GM19025 (cell line): ENCODE measurements at regions not wholly inside any gene's neighbourhood (a gene's known extent, or its start where the extent isn't known, plus 50 kb on each side); places are given as distances from the start of the nearest gene placed in this dataset.
"Not testable (repeated sequence)": the region's sequence is repeated elsewhere in the genome, so short reads cannot be mapped to it uniquely, and the experiment has no call there.

Experiments
- ATAC-seq: cut with Tn5 transposase; IDR thresholded peaks from one replicate; pipeline ENCODE4 v1.9.1; 2021; ENCODE audit warnings: mild to moderate bottlenecking, low read depth, moderate library complexity; ENCODE audit not compliant: unreplicated experiment

DNA sequence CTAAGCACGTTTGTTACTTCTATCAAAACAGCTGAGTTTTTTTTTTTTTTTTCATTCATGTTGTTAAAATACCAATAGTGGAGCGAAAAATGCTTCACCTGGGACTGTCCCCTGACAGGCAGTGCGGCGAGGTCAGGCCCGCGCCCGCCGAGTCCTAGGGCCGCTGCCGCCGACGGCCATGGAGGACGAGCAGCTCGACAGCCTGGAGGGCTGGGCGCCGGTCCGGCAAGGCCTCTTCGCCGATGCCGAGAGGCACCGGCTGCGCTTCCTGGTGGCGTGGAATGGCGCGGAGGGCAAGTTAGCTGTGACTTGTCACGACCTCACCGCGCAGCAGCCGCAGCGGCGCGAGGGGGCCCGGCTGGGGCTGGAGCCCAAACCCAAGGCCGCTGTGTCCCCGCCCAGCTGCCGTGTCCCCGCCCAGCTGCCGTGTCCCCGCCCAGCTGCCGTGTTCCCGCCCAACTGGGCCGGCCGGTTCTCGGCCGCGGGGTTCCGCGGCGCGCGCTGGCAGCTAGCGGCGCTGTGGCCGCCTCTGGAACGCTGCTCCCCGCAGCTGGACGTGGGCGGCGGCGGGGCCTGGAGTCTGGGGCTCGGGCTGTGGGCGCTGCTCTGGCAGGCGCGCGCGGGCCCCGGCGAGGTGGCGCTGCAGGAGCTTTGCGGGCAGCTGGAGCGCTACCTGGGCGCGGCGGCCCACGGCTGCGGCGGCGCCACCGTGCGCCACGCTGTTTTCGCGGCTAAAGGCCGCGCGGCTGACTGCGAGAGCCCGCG is 56.7 kb upstream of the GOLGA8R start:
- ATAC-seq = peak; percentile 85

DNA sequence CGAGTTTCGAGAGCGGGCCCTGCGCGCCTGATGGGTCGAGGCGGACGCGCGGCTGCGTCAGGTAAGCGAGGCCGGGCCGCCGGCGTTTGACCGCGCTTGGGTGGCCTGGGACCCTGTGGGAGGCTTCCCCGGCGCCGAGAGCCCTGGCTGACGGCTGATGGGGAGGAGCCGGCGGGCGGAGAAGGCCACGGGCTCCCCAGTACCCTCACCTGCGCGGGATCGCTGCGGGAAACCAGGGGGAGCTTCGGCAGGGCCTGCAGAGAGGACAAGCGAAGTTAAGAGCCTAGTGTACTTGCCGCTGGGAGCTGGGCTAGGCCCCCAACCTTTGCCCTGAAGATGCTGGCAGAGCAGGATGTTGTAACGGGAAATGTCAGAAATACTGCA is 57.3 kb upstream of the GOLGA8R start:
- not testable (repeated sequence) for ATAC-seq

DNA sequence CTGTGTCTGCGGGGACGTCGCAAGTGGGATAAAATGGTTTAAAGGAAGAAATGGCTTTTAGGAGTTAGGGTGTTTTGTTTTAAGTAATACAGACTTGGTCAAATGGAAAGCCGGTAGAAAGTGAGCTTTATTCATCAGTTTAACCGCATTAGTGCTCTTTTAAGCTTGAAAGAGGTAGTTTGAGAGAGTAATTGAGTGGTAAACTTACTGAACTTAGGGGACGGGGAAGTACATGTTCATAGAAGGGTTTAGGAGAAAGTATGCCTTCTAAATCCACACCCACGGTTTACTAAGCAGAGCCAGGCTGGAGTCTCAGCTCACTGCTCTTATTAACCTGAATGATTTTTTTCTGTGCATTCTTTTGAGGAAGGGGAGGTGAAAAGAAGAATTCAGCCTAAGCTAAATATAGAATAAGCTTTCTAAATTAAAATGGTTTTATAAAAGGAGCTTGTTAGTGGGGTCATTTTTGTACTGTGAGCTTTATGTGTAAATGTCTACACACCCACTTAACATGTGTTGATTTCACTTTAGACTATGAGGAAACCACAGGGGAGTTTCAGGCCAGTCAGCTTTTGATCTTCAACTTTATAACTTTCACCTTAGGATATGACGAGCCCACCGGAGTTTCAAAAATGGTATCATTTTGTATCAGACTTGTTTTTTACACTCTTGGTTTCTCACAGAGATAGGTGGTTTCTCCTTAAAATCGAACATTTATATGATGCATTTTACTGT is 57.9 kb upstream of the GOLGA8R start:
- ATAC-seq = not testable (repeated sequence)

DNA sequence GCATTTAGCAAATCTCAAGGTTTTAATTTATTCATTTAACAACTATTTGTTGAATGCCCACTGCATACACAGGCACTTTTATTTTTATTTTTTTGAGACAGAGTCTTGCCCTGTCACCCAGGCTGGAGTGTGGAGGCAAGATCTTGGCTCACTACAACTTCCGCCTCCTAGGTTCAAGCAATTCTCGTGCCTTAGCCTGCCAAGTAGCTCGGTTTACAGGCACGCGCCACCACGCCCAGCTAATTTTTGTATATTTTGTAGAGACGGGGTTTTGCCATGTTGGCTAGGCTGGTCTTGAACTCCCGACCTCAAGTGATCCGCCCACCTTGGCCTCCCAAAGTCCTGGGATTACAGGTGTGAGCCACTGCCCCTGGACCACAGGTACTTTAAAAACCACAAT is 67.0 kb upstream of the GOLGA8Q start:
- not testable (repeated sequence) for ATAC-seq

DNA sequence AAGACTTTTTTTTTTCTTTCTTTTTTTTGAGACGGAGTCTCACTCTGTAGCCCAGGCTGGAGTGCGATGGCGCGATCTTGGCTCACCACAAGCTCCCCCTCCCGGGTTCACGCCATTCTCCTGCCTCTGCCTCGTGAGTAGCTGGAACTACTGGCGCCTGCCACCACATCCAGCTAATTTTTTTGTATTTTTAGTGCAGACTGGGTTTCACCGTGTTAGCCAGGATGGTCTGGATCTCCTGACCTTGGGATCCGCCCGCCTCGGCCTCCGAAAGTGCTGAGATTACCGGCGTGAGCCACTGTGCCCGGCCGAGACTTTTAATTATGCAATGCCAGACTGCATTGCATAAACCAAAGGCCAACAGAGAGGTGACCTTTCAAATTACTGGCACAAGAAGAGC is 62.6 kb upstream of the GOLGA8Q start:
- ATAC-seq = not testable (repeated sequence)

DNA sequence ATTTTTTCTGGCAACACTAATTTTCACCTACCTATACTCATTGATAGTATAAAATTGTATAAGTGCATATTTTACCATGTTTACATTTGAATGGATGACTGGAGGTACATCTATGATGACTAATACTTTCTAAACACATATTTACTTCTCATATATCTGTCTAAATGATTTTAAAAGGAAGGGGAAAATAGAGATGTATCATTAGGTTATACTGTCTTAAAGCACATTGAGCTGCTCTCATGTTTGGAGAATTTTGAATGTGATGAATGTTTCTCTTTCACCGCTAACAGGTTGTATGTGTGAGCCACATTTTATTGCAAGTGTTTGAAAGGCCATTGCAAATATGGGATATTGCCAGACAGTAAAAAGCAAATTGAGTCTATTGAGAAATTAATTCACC is 61.5 kb upstream of the GOLGA8Q start:
- ATAC-seq = not testable (repeated sequence)

DNA sequence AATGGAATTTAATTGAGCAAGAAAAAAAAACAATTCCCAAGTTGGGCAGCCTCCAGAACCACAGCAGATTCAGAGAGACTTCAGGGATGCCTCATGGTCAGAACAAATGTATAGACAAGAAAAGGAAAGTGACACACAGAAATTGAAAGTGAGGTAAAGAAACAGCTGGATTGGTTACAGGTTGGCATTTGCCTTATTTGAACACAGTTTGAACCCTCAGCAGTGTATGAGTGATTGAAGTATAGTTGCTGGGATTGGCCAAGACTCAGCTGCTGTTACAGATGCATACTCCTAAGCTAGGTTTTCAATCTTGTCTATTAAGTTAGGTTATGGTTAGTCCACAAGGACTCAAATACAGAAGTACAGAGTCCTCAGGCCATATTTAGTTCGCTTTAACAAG is 57.9 kb upstream of the GOLGA8Q start:
- not testable (repeated sequence) for ATAC-seq

DNA sequence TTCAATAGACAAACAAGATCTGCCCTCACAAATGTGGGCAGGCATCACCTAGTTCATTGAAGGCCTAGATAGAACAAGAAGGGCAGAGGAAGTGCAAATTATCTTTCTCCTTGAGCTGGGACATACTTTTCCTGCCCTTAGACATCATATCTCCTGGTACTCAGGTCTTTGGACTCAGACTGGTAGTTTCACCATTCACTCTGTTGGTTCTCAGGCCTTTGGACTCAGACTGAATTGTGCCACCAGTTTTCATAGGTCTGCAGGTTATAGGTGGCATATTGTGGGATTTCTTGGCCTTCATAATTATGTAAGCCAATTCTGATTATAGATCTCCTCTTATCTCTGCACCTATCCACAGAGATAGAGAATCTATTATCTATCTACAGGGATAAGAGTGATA is 54.6 kb upstream of the GOLGA8Q start:
- not testable (repeated sequence) for ATAC-seq

DNA sequence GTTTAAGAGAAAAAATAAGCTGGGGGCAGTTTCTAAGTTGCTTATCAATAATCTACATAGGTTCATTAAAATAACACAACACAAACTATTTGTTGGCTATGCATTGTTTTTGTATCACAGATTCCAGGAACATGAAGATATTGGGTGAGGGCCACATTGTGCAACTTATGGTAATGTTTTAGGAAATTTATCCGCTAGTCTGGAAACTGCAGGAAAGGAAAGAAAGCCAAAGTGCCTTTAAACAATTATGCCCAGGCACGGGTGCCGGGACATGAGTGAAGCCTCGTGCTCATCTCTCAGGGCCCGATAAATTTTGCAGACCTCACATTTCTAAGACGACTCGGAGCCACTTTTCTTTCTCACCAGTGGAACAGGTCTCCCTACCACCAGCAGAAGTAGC is 52.6 kb upstream of the GOLGA8Q start:
- ATAC-seq = not testable (repeated sequence)

DNA sequence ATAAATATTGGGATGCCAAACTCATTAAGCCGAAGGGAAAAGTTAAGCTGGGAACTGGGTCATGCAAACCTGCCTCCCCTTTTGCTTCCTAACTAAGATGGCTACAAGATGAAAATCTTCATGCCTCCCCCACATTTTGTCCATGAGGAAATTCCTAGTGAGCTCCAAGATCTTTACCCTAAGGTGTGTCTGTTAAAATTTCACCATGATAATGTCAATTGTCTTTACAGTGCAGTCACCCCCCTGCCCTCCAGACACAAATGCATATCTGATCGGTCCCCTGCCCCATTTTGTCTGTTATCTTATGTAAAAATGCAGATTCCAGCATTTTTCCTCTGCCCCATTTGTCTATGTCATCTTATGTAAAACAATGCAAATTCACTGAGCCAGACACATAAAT is 51.3 kb upstream of the GOLGA8Q start:
- ATAC-seq = not testable (repeated sequence)
